ES-I3 (cell line): ENCODE measurements at regions not wholly inside any gene's neighbourhood (a gene's known extent, or its start where the extent isn't known, plus 50 kb on each side); places are given as distances from the start of the nearest gene placed in this dataset.

Source experiments
- H3K36me3 ChIP-seq: 2 replicates; pipeline ENCODE4 v1.6.1; 2013; ENCODE audit warnings: mild to moderate bottlenecking, low read length, control low read depth, moderate library complexity; ENCODE audit not compliant: insufficient read depth
- H3K4me1 ChIP-seq: 2 replicates; pipeline ENCODE4 v1.6.1; 2013; ENCODE audit warnings: mild to moderate bottlenecking, control low read depth, low read length; ENCODE audit not compliant: insufficient read depth
- H3K9ac ChIP-seq: 2 replicates; pipeline ENCODE4 v1.6.1; 2013; ENCODE audit warnings: low read depth, mild to moderate bottlenecking, low read length, moderate library complexity
- H3K9me3 ChIP-seq: 2 replicates; pipeline ENCODE4 v1.6.1; 2013; ENCODE audit warnings: mild to moderate bottlenecking, low read length, moderate library complexity; ENCODE audit not compliant: control insufficient read depth, insufficient read depth

GRCh38 chr20:57849121-57849520, 139.3 kb upstream of the PMEPA1 start:
- Histone ChIP-seq H3K36me3 (no peaks in the 10 kb centered on the region), H3K9ac (no peak overlapping the region), H3K4me1 (no peaks in the 10 kb centered on the region), H3K9me3 (no peaks in the 10 kb centered on the region)

GRCh38 chr20:57848282-57848681, 138.5 kb upstream of the PMEPA1 start:
- no peaks in the 10 kb centered on the region for H3K9me3 ChIP-seq
- no peak overlapping the region for H3K9ac ChIP-seq
- H3K36me3 ChIP-seq = no peaks in the 10 kb centered on the region
- no peaks in the 10 kb centered on the region for H3K4me1 ChIP-seq

- Histone ChIP-seq H3K4me1 (no peaks in the 10 kb centered on the region), H3K36me3 (no peaks in the 10 kb centered on the region), H3K9me3 (no peaks in the 10 kb centered on the region), H3K9ac (no peak overlapping the region)
Observed at GRCh38 chr20:57847104-57847503, 137.3 kb upstream of the PMEPA1 start.

- no peak overlapping the region for H3K9ac ChIP-seq
Observed at GRCh38 chr20:57844626-57845596, 135.1 kb upstream of the PMEPA1 start.

GRCh38 chr20:57843941-57844625, 134.3 kb upstream of the PMEPA1 start:
- Histone ChIP-seq H3K36me3 (no peaks in the 10 kb centered on the region), H3K9ac (no peak overlapping the region), H3K9me3 (no peaks in the 10 kb centered on the region), H3K4me1 (no peaks in the 10 kb centered on the region)

More at GRCh38 chr20:57844626-57845596, 135.1 kb upstream of the PMEPA1 start:
- Histone ChIP-seq H3K9me3 (no peaks in the 10 kb centered on the region), H3K4me1 (no peaks in the 10 kb centered on the region), H3K36me3 (no peaks in the 10 kb centered on the region)

GRCh38 chr20:57842720-57843119, 132.9 kb upstream of the PMEPA1 start:
- no peak overlapping the region for H3K9ac ChIP-seq
- H3K36me3 ChIP-seq = no peaks in the 10 kb centered on the region
- no peaks in the 10 kb centered on the region for H3K4me1 ChIP-seq
- H3K9me3 ChIP-seq = no peaks in the 10 kb centered on the region

GRCh38 chr20:57841297-57841866, 131.6 kb upstream of the PMEPA1 start:
- Histone ChIP-seq H3K36me3 (no peaks in the 10 kb centered on the region), H3K4me1 (no peaks in the 10 kb centered on the region), H3K9ac (no peak overlapping the region), H3K9me3 (no peaks in the 10 kb centered on the region)

- no peaks in the 10 kb centered on the region for H3K4me1 ChIP-seq
- H3K36me3 ChIP-seq = no peaks in the 10 kb centered on the region
- no peaks in the 10 kb centered on the region for H3K9me3 ChIP-seq
- H3K9ac ChIP-seq = no peak overlapping the region
Observed at GRCh38 chr20:57840504-57841296, 130.9 kb upstream of the PMEPA1 start.

GRCh38 chr20:57840066-57840465, 130.3 kb upstream of the PMEPA1 start:
- H3K9me3 ChIP-seq = no peaks in the 10 kb centered on the region
- no peaks in the 10 kb centered on the region for H3K36me3 ChIP-seq
- no peak overlapping the region for H3K9ac ChIP-seq
- peaks cover 3% of the 10 kb centered on the region; the same call in 1 of the 2 replicates for H3K4me1 ChIP-seq

GRCh38 chr20:57838670-57839151, 128.9 kb upstream of the PMEPA1 start:
- H3K9me3 ChIP-seq = no peaks in the 10 kb centered on the region
- H3K36me3 ChIP-seq = no peaks in the 10 kb centered on the region
- peaks cover 3% of the 10 kb centered on the region; the same call in 1 of the 2 replicates for H3K4me1 ChIP-seq
- no peak overlapping the region for H3K9ac ChIP-seq

GRCh38 chr20:57837208-57838035, 127.6 kb upstream of the PMEPA1 start:
- Histone ChIP-seq H3K4me1 (peaks cover 3% of the 10 kb centered on the region; the same call in 1 of the 2 replicates), H3K9ac (no peak overlapping the region), H3K36me3 (no peaks in the 10 kb centered on the region), H3K9me3 (no peaks in the 10 kb centered on the region)

GRCh38 chr20:57835588-57836455, 126.0 kb upstream of the PMEPA1 start:
- peaks cover 3% of the 10 kb centered on the region; the same call in 1 of the 2 replicates for H3K4me1 ChIP-seq
- no peaks in the 10 kb centered on the region for H3K9me3 ChIP-seq
- H3K9ac ChIP-seq = no peak overlapping the region

More at GRCh38 chr20:57835588-57836455, 126.0 kb upstream of the PMEPA1 start:
- H3K36me3 ChIP-seq = no peaks in the 10 kb centered on the region
